ENCODE measurements at regions not wholly inside any gene's neighbourhood (a gene's known extent, or its start where the extent isn't known, plus 50 kb on each side); places are given as distances from the start of the nearest gene placed in this dataset.

DNA sequence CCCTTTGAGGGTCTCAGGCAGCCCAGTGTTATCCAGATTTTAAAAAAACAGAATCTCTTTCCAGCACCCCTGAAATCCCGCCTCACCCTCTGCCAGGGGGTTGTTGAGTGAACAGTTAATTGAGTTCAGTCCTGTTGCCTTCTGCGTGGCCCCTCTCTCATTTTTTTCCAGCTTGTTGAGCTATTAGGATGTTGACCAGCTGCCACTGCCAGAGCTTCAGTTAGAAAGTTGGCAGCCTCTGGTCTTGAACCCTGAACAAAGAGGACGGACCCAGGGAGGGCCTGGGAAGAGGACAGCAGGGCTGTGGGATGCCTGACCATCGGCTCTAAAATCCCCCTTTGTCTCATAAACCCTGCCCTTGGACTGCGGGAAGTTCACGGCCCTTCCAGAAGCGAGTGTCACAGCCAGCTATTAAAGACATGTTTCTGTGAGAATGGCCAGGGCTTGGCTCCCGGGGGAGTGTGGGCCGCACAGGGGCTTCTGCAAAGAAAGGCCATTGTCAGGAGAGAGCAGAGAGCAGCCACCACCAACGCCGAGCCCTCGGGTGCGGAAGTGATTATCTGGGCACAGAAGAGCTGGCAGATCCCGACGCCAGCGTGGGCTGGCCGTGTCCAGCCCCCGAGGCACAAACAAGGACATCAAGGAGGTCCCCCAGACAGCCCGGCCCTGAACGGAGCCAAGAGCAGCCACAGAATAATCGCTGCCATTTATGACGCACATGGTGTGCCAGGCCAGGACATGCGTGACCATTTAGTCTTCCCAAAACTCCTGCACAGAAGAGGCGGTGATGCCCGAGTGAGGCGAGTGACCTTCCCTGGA lies 189.0 kb downstream of the ANKRD60 start:
- H3K9me3 ChIP-seq = no peaks in the 10 kb centered on the region
- no peaks in the 10 kb centered on the region for H3K9me3 Mint-ChIP-seq (ENCODE audit: unreplicated experiment)
- H3K36me3 Mint-ChIP-seq (ENCODE audit: insufficient read depth, unreplicated experiment) = no peaks in the 10 kb centered on the region
- CTCF ChIA-PET = no interaction called here
- H3K27me3 ChIP-seq (replicated peaks; ENCODE audit: control insufficient read depth, insufficient read depth, low read length) = peaks cover 1% of the 10 kb centered on the region; the same call in 1 of the 2 replicates
- H3K4me3 Mint-ChIP-seq (ENCODE audit: unreplicated experiment) = no peak overlapping the region
- no peak for DNase-seq
- intact Hi-C loops (cut with micrococcal nuclease; ENCODE audit: unreplicated experiment) = no loop called here
- TF ChIP-seq, protein P1, sequence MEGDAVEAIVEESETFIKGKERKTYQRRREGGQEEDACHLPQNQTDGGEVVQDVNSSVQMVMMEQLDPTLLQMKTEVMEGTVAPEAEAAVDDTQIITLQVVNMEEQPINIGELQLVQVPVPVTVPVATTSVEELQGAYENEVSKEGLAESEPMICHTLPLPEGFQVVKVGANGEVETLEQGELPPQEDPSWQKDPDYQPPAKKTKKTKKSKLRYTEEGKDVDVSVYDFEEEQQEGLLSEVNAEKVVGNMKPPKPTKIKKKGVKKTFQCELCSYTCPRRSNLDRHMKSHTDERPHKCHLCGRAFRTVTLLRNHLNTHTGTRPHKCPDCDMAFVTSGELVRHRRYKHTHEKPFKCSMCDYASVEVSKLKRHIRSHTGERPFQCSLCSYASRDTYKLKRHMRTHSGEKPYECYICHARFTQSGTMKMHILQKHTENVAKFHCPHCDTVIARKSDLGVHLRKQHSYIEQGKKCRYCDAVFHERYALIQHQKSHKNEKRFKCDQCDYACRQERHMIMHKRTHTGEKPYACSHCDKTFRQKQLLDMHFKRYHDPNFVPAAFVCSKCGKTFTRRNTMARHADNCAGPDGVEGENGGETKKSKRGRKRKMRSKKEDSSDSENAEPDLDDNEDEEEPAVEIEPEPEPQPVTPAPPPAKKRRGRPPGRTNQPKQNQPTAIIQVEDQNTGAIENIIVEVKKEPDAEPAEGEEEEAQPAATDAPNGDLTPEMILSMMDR (IDR thresholded peaks at IDR 0.05; ENCODE audit: insufficient read depth in 1 of 2, low read depth in 1 of 2, low read length in 1 of 2, severe bottlenecking in 1 of 2, unreplicated experiment in 1 of 2) = no peak
- no peaks in the 10 kb centered on the region for H3K36me3 ChIP-seq (ENCODE audit: control insufficient read depth, insufficient read depth, low read length)
- no peaks in the 10 kb centered on the region for H3K4me1 Mint-ChIP-seq (ENCODE audit: low read depth, unreplicated experiment)
- no peak overlapping the region for H3K27ac Mint-ChIP-seq (ENCODE audit: unreplicated experiment)
- POLR2A ChIA-PET = no interaction called here
- no TSS peak for BruUV-seq (replicated peaks)
- H3K4me3 ChIP-seq (ENCODE audit: low read depth, low read length) = no peak overlapping the region
- H3K27me3 Mint-ChIP-seq (ENCODE audit: insufficient read depth, unreplicated experiment) = peaks cover 27% of the 10 kb centered on the region
- no peaks in the 10 kb centered on the region for H3K4me1 ChIP-seq

DNA sequence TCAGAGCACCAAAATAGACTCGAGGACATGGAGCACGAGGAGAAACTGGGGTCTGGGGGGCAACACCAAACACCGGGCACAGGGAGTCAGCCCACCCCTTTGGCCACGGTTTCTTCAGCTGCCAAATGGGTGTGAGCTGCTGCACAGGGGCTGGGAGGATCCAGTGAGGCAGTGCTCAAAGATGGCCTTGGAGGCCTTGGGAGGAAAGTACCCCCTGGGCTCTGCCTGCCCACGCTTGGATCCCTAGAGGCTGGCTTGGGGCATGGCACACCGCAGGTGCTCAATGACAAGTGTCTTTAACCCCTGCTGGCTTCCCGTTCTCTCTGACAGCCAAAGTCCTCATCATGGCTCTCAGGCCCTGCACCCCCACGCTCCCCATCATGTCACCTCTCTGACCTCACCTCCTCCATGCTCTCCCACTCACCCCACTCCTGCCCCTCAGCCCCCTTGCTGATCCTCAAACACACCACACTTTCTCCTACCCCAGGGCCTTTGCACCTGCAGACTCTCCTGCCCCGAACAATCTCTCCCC lies 190.3 kb downstream of the ANKRD60 start:
- Histone ChIP-seq H3K27me3 (replicated peaks; ENCODE audit: control insufficient read depth, insufficient read depth, low read length) (peaks cover 1% of the 10 kb centered on the region; the same call in 1 of the 2 replicates), H3K36me3 (ENCODE audit: control insufficient read depth, insufficient read depth, low read length) (no peaks in the 10 kb centered on the region), H3K4me1 (no peaks in the 10 kb centered on the region), H3K4me3 (ENCODE audit: low read depth, low read length) (no peak overlapping the region), H3K9me3 (no peaks in the 10 kb centered on the region)
- ChIA-PET POLR2A (no interaction called here), CTCF (no interaction called here)
- Mint-ChIP-seq H3K36me3 (ENCODE audit: insufficient read depth, unreplicated experiment) (no peaks in the 10 kb centered on the region), H3K4me1 (ENCODE audit: low read depth, unreplicated experiment) (no peaks in the 10 kb centered on the region), H3K27me3 (ENCODE audit: insufficient read depth, unreplicated experiment) (peaks cover 27% of the 10 kb centered on the region), H3K9me3 (ENCODE audit: unreplicated experiment) (no peaks in the 10 kb centered on the region), H3K4me3 (ENCODE audit: unreplicated experiment) (no peak overlapping the region), H3K27ac (ENCODE audit: unreplicated experiment) (no peak overlapping the region)
- BruUV-seq (replicated peaks) = no TSS peak
- TF ChIP-seq, protein P1 (IDR thresholded peaks at IDR 0.05; ENCODE audit: insufficient read depth in 1 of 2, low read depth in 1 of 2, low read length in 1 of 2, severe bottlenecking in 1 of 2, unreplicated experiment in 1 of 2) = no peak
- intact Hi-C loops (cut with micrococcal nuclease; ENCODE audit: unreplicated experiment) = no loop called here
- DNase-seq = peak in 1 of 2 experiments; percentile 43

DNA sequence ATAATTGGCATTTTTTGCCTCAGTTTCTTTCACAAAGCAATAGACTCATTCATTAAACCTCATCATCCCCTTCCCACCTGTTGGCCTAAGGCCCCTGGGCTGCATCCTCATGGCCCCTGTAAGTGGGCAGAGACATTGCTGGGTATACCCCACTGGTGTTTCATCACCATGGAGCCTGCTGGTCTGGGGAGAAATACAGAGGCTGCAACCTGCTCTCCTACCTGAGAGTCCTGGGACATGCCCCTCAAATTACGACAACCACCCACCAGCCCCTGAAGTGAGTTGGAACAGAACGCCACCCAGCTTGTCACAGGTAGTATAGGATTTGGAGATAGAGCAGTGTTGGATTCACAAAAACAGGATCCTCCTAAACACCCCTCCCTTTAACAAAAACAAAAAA lies 190.8 kb downstream of the ANKRD60 start:
- peaks cover 1% of the 10 kb centered on the region; the same call in 1 of the 2 replicates for H3K27me3 ChIP-seq (replicated peaks; ENCODE audit: control insufficient read depth, insufficient read depth, low read length)
- TF ChIP-seq, protein P1 (IDR thresholded peaks at IDR 0.05; ENCODE audit: insufficient read depth in 1 of 2, low read depth in 1 of 2, low read length in 1 of 2, severe bottlenecking in 1 of 2, unreplicated experiment in 1 of 2) = no peak
- intact Hi-C loops (cut with micrococcal nuclease; ENCODE audit: unreplicated experiment) = no loop called here

More for the DNA sequence above, 190.8 kb downstream of the ANKRD60 start:
- Histone ChIP-seq H3K36me3 (ENCODE audit: control insufficient read depth, insufficient read depth, low read length) (no peaks in the 10 kb centered on the region), H3K4me1 (no peaks in the 10 kb centered on the region), H3K9me3 (no peaks in the 10 kb centered on the region), H3K4me3 (ENCODE audit: low read depth, low read length) (no peak overlapping the region)
- no TSS peak for BruUV-seq (replicated peaks)
- H3K9me3 Mint-ChIP-seq (ENCODE audit: unreplicated experiment) = no peaks in the 10 kb centered on the region
- POLR2A ChIA-PET = no interaction called here
- no peak overlapping the region for H3K27ac Mint-ChIP-seq (ENCODE audit: unreplicated experiment)
- CTCF ChIA-PET = no interaction called here
- peak in 1 of 2 experiments; percentile 25 for DNase-seq
- no peak overlapping the region for H3K4me3 Mint-ChIP-seq (ENCODE audit: unreplicated experiment)
- H3K4me1 Mint-ChIP-seq (ENCODE audit: low read depth, unreplicated experiment) = no peaks in the 10 kb centered on the region
- peaks cover 25% of the 10 kb centered on the region for H3K27me3 Mint-ChIP-seq (ENCODE audit: insufficient read depth, unreplicated experiment)
- H3K36me3 Mint-ChIP-seq (ENCODE audit: insufficient read depth, unreplicated experiment) = no peaks in the 10 kb centered on the region
